RPMI7951 (cell line): ENCODE measurements at regions not wholly inside any gene's neighbourhood (a gene's known extent, or its start where the extent isn't known, plus 50 kb on each side); places are given as distances from the start of the nearest gene placed in this dataset.
A peak's percentile ranks its signal among the peaks of the same experiment; 100 is the strongest.
"Not testable (repeated sequence)": the region's sequence is repeated elsewhere in the genome, so short reads cannot be mapped to it uniquely, and the experiment has no call there.

Experiments used
- DNase-seq: peaks from one replicate; pipeline ENCODE4 v3.0.0-alpha.2; 2012; ENCODE audit warnings: low read depth

DNA sequence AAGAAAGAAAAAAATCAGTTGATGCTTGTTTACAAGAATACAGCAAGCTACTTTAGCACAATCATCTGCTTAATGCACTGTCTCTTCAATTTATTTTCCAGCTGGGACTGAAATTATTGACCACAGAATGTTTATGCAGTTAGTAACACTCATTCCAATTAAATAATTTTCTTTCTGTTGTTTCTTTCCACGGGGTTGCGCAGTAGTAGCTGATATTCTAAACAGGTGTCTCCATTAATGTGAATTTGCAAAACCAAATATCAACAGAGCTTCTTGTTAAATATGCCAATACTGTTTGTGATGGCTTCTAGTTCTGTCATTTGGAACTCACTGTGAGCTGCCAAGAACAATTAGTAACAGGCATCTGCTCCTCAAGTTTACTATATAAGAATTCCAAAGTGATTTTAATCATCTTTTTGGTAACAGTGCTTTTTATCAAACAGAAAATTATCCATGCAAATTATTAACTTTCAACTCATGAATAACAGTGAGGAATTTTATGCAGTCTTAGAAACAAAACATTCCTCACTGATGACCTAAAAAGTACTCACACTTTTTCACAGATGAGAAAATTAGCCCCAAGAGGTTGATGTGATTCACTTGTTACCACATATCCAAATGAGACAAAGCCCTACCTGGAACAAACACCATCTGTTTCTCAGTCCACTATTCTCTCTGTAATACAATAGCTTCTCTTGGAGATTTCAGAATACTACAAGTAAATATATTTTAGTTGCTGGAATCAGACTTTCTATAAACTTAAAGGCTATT lies 567.6 kb upstream of the RGMB start:
- peak; percentile 6 for DNase-seq

DNA sequence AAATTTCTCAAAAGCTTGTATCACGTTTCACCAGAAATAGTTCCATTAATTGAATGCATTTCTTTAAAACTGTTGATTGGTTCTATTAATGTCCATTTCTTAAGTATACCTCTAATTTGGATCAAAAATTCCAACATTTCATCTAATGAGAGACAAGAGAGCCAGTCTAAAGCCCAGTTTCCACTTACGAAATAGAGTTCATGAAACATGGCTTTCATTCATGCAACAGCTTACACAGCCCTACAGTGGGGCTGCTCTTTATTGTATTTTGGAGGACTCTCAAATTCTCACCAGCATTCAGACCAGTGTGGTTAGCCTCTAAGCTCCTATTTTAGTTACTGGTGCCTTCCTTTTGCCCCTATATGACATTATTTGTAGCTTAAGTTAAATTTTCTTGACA lies 566.9 kb upstream of the RGMB start:
- DNase-seq, result no peak

DNA sequence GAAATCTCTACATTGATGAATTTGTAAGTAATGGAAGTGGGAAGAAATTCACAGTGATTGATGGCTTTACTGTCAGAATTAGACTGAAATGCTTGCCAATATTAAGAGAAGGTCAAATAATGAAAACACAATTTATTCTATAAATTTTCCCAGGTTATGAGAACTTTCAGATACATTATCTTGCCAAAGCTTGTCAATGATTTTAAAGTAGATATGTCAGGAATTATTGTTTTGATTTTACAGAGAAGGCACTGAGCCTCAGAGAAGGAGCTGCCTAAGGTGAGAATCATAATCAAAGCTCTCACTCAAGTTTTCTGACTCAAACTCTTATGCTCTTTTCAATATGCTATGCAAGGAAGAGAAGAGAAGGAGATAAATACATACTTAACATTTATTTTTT lies 564.0 kb upstream of the RGMB start:
- no peak for DNase-seq

DNA sequence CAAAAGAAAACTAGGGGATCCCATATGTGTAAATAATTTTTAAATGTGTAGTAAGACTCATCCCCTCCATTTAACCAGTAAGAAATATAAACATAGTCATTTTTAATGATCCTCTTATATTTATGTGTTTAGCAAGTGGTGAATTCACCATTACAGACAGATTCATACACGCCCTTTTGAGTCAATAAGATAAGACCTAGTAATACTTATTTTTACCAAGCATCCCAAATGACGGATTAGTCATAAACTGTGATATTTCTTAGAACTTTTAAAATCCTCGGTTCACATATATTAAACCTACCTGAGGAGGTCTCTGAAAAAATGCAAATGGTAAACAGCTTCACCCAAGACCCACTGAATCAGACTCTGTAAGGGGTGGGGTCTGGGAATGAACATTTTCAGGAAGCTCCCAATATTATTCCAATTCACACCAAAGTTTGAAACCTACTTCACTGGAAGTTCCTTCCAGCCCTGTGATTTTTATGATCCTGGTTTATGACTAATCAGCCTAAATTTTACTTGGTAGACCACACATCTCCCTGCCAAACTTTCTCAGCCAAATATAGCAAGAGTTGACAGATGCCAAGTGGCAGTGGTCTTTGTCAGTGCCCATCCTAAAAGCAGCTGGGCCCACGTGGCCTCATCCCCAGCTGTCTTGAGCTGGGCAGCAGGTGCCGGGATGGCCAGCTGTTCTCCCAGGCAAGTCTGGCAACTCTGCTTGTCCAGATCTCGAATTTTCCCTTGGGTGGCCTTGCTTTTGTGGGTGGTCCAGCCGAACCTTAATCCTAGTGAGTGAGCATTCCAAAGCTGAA lies 559.0 kb upstream of the RGMB start:
- peak; percentile 92 for DNase-seq

DNA sequence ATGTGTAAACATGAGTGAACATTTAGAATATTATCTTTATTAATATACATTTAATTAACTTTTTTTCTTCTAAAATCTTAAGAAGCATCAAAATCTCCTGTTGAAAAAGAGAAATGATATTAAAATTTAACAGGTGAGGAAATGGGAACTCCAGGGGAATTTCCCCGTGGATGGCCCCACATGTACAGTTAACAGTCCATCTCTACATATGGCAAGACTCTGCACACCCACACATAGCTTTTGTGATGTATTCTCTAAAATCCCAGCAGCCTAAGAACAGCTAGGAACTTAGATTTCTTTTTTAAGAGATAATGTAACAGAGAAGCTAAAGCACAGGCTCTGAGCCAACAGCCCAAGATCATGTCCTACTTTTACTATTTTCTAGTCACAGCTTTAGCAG lies 556.3 kb upstream of the RGMB start:
- DNase-seq, result no peak

DNA sequence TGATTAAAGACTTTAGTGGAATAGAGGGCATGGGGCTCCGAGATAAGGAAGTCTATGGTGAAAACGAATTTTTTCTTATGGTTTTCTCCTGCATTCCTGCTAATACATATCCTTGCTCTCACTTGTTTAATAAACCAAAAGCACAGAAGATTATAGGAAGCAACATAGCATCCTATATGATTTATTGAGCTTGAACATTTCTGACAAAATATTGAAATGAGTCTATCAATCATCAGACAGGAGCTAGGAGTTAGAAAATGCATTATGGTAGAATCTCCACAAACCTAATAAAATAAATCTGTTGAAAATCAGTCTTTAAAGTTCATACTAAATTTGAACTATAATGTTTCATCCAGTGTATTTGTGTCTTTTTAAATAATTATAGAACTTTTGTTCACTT lies 554.6 kb upstream of the RGMB start:
- DNase-seq, result no peak

DNA sequence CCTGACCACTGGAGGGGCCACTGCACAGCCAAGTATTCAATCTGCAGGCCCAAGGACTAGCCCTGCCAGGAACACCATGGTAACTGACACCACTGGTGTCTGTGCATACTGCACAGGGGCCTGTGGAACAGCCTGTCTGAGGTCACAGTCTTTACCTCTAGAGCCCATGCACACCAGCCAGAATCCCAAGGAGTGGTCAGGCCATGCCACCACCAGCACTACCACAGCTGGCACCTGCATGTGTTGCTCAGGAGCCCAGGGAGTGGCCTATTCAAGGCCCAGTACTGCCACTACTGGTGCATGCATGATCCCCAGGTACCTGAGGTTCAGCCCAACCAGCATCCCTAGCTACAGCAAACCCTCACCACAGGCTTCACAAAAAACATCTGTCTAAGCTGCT lies 546.0 kb upstream of the RGMB start:
- no peak for DNase-seq

DNA sequence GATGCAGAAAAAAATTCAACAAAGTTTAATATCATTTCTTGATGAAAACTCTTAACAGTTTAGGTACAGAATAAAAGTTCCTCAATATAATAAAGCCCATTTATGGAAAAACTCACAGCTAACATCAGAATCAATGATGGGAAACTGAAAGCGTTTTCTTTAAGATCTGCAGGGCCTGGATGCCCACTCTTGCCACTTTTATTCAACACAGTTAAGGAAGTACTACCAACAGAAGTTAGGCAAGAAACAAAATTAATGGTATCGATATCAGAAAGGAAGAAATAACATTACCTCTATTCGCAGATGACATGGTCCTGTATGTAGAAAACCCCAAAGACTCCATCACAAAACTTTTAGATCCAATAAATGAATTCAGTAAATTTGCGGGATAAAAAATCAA lies 542.4 kb upstream of the RGMB start:
- no peak for DNase-seq

DNA sequence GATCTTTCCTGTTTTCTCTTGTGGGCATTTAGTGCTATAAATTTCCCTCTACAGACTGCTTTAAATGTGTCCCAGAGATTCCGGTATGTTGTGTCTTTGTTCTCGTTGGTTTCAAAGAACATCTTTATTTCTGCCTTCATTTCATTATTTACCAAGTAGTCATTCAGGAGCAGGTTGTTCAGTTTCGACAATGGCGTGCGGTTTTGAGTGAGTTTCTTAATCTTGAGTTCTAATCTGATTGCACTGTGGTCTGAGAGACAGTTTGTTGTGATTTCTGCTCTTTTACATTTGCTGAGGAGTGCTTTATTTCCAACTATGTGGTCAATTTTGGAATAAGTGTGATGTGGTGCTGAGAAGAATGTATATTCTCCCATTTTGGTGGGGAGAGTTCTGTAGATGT lies 535.7 kb upstream of the RGMB start:
- DNase-seq, result not testable (repeated sequence)

DNA sequence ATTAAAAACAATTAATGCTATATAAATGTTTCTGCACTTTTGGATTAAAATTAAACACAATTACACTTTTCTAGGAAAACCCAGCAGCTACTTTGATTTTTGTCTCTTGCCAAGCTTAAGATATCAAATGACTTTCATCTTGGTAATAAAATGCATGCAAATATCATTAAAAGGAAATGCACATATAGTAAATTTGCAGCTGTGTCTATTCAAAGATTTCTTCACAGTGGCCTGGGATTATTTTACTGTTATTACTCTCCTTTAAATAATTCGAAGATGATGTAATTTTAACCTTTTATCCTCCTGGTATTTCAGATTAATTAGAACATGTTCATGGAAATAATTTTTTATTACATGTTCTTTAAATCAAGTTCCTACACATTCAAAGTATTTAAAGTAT lies 529.5 kb upstream of the RGMB start:
- DNase-seq, result no peak

DNA sequence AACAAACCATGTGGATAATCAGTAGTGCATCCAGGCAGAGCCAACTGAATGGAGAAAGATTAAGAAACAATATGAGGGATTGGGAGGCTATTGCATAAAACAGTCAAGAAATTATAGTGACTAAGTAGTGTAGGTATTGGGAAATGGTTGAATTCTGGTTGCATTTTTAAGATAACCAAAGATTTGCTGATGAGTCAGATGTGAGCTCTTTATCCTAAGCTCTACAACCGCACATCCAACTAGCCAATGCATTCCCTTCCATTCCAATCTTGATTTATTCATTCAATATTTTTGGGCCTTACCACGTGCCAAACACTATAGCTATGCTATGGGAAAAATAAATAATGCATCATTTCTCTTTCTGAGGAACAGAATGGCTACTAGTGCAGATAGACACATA lies 524.5 kb upstream of the RGMB start:
- peak; percentile 69 for DNase-seq

DNA sequence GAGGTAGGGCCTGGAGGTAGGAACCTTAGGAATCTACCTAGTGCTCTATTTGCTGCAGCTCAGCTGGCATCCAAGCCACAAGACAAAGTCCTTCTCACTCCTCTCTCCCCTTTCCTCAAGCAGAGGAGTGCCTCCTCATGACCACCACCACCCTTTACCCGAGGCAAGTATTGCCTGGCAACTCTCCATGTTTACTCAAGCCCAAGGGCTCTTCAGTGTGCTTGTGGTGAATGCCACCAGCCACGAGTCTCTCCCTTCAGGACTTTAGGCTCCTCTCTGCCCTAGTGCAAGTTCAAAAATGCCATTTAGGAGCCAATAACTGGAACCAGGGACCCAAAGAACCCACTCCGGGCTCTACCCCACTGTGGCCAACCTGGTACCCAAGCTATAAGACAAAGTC lies 514.5 kb upstream of the RGMB start:
- DNase-seq, result peak; percentile 4

DNA sequence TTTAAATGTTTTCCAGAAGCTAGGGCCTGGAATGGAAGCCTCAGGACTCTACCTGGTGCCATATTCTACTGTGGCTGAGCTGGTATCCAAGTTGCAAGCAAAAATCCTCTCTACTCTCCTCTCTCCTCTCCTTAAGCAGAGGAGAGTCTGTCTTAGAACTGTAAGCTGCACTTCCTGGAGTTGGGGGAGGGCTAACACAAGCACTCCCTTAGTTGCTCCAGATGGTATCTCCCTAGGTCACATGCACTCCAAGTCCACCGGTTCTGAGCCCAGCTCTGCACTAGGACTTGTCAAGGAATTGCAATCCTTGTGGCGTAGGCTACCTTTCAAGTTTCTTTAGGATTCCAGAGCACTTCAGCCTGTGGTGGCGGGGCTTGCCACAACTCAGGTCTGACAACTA lies 513.9 kb upstream of the RGMB start:
- DNase-seq, result no peak

DNA sequence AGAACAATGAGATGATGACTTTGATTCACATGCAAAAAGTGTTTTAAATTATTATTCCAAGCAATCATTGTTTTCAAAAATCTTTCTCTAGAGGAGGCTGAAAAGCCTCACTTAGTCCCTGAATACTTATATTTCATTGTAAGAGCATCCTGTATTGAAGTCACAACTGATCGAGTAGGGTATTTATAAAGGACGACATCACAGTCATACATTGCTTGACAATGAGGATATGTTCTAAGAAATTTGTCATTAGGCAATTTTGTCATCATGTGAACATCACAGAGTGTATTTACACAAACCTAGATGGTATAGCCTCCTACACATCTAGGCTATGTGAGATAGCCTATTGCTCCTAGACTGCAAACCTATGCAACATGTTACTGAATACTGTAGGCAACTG lies 510.4 kb upstream of the RGMB start:
- DNase-seq, result no peak

DNA sequence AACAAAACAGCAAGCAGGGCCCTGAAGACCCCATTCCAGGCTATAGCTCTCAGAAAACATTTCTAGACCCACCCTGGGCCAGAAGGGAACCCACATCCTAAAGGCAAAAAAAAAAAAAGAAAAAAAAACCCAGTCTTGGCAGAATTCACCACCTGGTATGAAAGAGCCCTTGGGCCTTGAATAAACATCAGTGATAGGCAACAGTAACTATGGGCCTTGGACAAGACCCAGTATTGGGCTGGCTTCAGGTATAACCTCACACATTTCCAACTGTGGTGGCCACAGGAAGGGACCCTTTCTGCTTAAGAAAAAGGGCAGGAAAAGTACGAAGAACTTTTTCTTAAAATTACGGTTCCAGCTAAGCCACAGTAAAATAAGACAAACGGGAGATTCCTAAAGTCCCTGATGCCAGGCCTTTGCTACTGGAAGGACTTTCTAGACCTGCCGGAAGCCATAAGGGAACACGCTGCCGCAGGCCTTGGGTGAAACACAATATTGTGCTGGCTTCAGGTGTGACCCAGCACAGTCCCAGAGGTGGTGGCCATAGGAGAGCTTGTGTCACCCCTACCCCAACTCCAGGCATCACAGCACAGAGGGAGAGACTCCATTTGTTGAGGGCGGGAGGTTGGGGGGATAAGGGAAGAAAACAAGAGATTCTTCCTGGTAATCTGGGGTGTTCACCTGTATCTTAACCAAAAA lies 505.2 kb upstream of the RGMB start:
- DNase-seq, result no peak

DNA sequence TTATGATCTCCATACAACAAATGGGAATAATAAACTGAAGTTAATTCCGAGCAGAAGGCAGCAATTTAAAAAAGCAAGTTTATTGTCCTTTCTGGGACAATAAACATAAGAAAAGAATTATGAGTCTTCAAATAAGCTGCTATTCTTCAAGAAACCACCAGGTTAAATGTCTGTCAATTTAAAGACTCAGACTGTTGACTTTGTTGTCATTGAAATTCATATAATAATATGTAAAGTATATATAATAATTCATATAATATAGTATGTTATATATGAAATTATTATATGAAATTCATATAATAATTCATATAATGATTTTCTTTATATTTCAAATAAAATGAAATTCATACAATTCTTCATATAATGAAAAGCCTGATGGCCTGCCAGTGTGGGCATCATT lies 497.5 kb upstream of the RGMB start:
- DNase-seq, result no peak

DNA sequence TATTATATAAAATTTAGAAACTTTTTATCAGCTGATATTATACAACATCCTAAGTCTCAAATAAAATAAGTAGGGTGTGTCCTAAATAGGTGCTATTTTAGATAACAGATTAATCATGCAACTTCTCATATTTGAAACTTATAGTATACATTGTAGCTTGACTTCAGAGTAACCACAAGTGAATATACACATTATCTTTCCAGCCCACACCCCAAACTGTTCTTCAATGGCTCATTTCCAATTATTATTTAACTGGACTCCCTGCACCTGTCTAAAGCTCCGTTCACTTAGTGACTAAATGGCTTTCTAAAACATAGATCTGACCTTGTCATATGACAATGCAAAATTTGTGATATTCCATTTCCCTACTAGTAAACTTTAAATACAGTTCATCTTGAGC lies 490.9 kb upstream of the RGMB start:
- no peak for DNase-seq

DNA sequence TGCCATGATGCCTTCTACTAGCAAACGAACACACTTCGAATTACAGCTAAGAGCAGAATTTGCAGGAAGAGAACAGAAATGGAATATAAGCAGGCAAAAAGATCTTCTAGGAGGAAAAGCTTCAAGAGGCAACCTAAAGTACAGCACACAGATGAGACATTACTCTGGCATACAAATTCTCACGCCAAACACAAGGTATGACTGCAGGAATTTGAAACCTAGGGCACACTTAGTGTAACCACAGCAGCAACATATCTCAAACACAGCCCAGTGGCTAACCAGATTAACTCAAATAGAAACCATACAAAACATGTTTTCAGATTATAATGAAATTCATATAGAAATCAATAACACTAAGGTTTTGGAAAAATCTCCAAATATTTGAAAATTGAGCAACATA lies 481.0 kb upstream of the RGMB start:
- no peak for DNase-seq

DNA sequence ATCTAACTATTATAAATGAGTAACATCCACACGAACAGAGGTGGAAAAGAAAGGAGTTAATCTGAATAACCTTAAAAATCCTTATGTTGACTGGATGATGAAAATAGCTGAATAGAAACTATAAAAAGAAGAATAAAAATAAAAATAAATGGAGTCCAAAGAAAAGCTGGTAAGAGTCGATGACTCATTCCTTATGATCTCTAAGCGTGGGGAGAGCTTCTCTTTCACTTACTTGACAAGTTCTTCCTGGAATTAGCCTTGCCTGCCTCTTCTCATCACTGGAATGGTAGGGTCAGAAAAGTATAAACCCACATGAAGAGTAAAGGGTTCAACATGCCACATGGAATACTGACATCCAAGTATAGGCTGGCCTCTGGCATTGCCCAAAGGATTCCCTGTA lies 477.0 kb upstream of the RGMB start:
- DNase-seq, result peak; percentile 44

DNA sequence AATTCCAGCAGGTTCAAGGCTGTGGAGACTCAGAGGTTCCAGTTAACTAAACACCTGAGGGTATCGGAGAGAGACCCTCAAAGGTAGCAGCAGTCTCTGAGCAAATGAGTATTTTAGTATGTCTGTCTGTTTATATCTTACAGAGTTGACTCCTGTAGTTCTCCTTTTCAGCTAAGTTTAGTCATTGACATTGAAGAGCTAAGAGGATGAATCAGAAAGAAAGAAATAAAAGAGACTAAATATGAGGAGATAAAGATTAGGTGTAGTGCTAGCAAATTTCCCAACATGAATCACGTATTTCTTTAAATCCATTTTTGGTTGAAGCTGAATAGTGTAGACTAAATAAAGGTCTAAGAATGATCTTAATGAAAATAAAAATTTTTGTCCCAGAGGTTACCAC lies 474.0 kb upstream of the RGMB start:
- no peak for DNase-seq

DNA sequence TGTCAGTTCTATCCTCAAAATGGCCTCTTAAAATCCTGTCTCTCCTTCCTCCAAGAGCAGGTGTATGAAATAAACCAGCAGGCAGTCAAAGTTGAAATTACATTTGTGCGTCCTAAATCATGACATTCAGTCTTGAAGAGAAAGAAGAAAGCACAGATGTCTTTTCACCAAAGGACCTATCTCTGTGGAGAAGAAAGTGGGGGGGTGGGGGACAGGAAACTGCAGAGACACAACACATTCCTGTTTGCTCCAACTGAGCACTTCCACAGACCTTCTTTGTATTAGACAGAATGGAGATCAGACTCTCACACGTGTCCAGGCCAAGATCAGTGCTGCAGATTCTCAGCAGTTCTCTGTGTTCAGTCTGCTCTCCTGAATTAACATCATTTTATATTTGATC lies 471.9 kb upstream of the RGMB start:
- DNase-seq, result peak; percentile 42

DNA sequence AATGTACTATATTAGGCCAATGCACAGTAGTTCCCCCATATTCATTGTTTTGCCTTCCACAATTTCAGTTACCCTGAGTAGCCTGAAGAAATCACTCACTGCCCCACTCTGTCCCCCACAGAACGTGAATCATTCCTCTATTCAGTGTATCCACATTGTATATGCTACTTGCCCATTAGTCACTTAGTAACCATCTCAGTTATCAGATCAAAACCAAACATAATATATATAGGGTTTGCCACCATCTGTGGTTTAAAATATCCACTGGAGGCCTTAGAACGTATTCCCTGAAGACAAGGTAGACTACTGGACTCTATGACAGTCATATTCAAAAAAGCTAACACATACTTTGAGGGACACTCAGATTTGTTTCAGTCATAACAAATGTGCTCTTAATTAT lies 465.7 kb upstream of the RGMB start:
- DNase-seq, result peak; percentile 79

DNA sequence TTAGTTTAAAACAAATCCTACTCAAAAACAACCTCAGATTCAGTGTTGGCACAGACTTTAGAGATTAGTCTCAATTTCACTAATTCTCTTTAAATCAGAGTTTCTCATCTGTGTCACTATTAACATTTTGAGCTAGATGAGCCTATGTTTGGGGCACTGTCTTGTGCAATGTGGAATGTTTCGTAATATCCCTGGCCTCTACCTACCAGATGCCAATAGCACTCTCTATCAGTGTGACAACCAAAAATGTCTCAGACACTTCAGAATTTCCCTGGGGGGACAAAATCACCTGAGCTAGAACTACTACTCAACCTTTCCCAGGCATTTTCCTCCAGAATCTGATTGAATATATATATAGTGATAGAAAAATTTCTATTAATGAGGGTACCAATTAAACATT lies 465.2 kb upstream of the RGMB start:
- peak; percentile 16 for DNase-seq
